ENCODE measurements at regions not wholly inside any gene's neighbourhood (a gene's known extent, or its start where the extent isn't known, plus 50 kb on each side); places are given as distances from the start of the nearest gene placed in this dataset.

DNA sequence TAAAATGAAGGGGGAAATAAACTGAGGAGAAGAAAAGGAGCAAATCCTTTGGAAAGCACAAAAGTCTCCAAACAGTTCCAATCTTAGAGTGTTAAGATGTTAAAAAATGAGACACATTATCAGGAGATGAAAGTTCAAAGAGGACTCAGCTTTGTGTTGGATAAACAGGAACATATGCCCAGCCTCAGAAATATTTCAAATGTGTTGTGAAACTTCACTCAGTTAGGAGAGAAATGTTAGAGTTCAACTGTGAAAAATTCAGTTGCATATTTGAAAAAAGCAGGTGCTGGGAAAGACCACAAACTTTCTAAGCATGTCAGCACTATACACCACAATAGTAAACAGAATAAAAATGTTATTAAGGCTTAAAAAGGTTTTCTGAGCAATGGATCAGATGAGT, 136.8 kb upstream of the PRKD1 start:
- TF ChIP-seq CEBPB (IDR thresholded peaks at IDR 0.05) = no peak
- no peak for TF ChIP-seq YY1 (IDR thresholded peaks at IDR 0.05; ENCODE audit: low read depth)
- TF ChIP-seq ZBTB7A (IDR thresholded peaks at IDR 0.05; ENCODE audit: low read depth) = no peak
- TF ChIP-seq, protein P1, sequence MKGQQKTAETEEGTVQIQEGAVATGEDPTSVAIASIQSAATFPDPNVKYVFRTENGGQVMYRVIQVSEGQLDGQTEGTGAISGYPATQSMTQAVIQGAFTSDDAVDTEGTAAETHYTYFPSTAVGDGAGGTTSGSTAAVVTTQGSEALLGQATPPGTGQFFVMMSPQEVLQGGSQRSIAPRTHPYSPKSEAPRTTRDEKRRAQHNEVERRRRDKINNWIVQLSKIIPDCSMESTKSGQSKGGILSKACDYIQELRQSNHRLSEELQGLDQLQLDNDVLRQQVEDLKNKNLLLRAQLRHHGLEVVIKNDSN (IDR thresholded peaks at IDR 0.05) = no peak
- TF ChIP-seq, protein P2, sequence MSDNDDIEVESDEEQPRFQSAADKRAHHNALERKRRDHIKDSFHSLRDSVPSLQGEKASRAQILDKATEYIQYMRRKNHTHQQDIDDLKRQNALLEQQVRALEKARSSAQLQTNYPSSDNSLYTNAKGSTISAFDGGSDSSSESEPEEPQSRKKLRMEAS (IDR thresholded peaks at IDR 0.05) = no peak
- TF ChIP-seq, protein P3, sequence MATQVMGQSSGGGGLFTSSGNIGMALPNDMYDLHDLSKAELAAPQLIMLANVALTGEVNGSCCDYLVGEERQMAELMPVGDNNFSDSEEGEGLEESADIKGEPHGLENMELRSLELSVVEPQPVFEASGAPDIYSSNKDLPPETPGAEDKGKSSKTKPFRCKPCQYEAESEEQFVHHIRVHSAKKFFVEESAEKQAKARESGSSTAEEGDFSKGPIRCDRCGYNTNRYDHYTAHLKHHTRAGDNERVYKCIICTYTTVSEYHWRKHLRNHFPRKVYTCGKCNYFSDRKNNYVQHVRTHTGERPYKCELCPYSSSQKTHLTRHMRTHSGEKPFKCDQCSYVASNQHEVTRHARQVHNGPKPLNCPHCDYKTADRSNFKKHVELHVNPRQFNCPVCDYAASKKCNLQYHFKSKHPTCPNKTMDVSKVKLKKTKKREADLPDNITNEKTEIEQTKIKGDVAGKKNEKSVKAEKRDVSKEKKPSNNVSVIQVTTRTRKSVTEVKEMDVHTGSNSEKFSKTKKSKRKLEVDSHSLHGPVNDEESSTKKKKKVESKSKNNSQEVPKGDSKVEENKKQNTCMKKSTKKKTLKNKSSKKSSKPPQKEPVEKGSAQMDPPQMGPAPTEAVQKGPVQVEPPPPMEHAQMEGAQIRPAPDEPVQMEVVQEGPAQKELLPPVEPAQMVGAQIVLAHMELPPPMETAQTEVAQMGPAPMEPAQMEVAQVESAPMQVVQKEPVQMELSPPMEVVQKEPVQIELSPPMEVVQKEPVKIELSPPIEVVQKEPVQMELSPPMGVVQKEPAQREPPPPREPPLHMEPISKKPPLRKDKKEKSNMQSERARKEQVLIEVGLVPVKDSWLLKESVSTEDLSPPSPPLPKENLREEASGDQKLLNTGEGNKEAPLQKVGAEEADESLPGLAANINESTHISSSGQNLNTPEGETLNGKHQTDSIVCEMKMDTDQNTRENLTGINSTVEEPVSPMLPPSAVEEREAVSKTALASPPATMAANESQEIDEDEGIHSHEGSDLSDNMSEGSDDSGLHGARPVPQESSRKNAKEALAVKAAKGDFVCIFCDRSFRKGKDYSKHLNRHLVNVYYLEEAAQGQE (IDR thresholded peaks at IDR 0.05; ENCODE audit: low read depth) = no peak
- TF ChIP-seq RAD21 (IDR thresholded peaks at IDR 0.05; ENCODE audit: low read depth) = no peak
- TF ChIP-seq TEAD4 (IDR thresholded peaks at IDR 0.05) = no peak
- TF ChIP-seq FOXM1 (IDR thresholded peaks at IDR 0.05; ENCODE audit: borderline replicate concordance, low read depth) = no peak
- no peak for TF ChIP-seq TCF12 (IDR thresholded peaks at IDR 0.05; ENCODE audit: low read depth)
- TF ChIP-seq EGR1 (IDR thresholded peaks at IDR 0.05) = no peak
- TF ChIP-seq EP300 (IDR thresholded peaks at IDR 0.05; ENCODE audit: borderline replicate concordance) = no peak
- no peak for TF ChIP-seq CREB1 (IDR thresholded peaks at IDR 0.05; ENCODE audit: low read depth)
- no peak for TF ChIP-seq NFIC (IDR thresholded peaks at IDR 0.05)
- TF ChIP-seq TAF1 (IDR thresholded peaks at IDR 0.05; ENCODE audit: low read depth) = no peak

GRCh38 chr14:30069536-30069935, 141.9 kb upstream of the PRKD1 start:
- TF ChIP-seq ZBTB7A (IDR thresholded peaks at IDR 0.05; ENCODE audit: low read depth) = no peak
- TF ChIP-seq TEAD4 (IDR thresholded peaks at IDR 0.05) = no peak
- TF ChIP-seq, protein P1 (IDR thresholded peaks at IDR 0.05) = no peak
- TF ChIP-seq YY1 (IDR thresholded peaks at IDR 0.05; ENCODE audit: low read depth) = no peak
- TF ChIP-seq CREB1 (IDR thresholded peaks at IDR 0.05; ENCODE audit: low read depth) = no peak
- no peak for TF ChIP-seq NFIC (IDR thresholded peaks at IDR 0.05)
- TF ChIP-seq, protein P2 (IDR thresholded peaks at IDR 0.05) = no peak
- TF ChIP-seq EGR1 (IDR thresholded peaks at IDR 0.05) = no peak
- TF ChIP-seq, protein P3 (IDR thresholded peaks at IDR 0.05; ENCODE audit: low read depth) = no peak
- no peak for TF ChIP-seq CEBPB (IDR thresholded peaks at IDR 0.05)
- TF ChIP-seq FOXM1 (IDR thresholded peaks at IDR 0.05; ENCODE audit: borderline replicate concordance, low read depth) = no peak
- TF ChIP-seq EP300 (IDR thresholded peaks at IDR 0.05; ENCODE audit: borderline replicate concordance) = no peak
- TF ChIP-seq TAF1 (IDR thresholded peaks at IDR 0.05; ENCODE audit: low read depth) = no peak
- TF ChIP-seq RAD21 (IDR thresholded peaks at IDR 0.05; ENCODE audit: low read depth) = no peak
- no peak for TF ChIP-seq TCF12 (IDR thresholded peaks at IDR 0.05; ENCODE audit: low read depth)

DNA sequence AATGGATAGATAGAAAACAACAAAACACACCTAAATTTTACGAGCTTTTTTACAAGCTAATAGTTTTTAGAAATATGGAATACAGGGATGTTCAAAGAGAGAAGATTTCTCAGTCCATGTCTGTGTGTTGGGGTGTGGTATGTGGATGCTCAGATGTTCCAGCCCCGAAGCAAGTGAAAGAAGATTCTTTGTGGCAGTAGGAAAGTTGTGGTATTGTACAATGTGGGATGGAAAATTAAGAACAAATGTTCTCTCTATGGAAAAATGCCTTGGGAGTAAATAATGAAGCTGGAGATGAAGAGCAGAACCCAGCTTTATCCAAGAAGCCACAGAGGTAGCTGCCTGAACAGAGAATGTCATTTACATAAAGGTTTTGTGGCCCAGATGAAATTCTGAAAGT, 150.3 kb upstream of the PRKD1 start:
- no peak for TF ChIP-seq RAD21 (IDR thresholded peaks at IDR 0.05; ENCODE audit: low read depth)
- TF ChIP-seq, protein P1 (IDR thresholded peaks at IDR 0.05) = no peak
- TF ChIP-seq ZBTB7A (IDR thresholded peaks at IDR 0.05; ENCODE audit: low read depth) = no peak
- TF ChIP-seq YY1 (IDR thresholded peaks at IDR 0.05; ENCODE audit: low read depth) = no peak
- no peak for TF ChIP-seq FOXM1 (IDR thresholded peaks at IDR 0.05; ENCODE audit: borderline replicate concordance, low read depth)
- no peak for TF ChIP-seq EP300 (IDR thresholded peaks at IDR 0.05; ENCODE audit: borderline replicate concordance)
- TF ChIP-seq NFIC (IDR thresholded peaks at IDR 0.05) = no peak
- TF ChIP-seq CREB1 (IDR thresholded peaks at IDR 0.05; ENCODE audit: low read depth) = no peak
- no peak for TF ChIP-seq TEAD4 (IDR thresholded peaks at IDR 0.05)
- no peak for TF ChIP-seq CEBPB (IDR thresholded peaks at IDR 0.05)

DNA sequence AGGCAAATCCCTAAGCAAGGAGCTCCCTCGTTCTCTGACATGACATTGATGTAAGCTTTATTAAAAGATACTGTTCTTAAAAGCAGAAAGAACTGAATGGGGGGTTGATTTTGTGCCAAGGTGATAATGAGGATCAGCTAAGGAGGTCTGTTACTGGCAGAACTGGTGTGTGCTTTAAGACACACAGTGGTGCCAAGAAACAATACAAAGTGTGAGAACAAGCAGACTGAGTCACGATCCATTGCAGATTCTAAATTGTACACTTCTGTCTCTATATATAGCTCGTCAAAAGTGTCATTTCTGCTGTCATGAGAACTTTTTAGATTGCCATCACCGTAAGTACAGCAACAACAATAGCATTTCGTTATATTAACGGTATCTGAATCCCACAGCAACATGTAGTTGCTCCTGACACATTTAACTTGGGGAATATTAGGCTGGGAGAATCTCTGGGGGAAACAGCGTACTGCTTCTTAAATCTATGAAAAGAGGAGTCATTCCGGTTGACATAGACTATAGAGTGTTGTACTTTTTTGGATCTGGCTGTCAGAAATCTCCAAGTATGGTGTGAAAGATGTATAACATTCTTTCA, 151.3 kb upstream of the PRKD1 start:
- no peak for TF ChIP-seq NFIC (IDR thresholded peaks at IDR 0.05)
- TF ChIP-seq, protein P1 (IDR thresholded peaks at IDR 0.05) = no peak
- TF ChIP-seq CREB1 (IDR thresholded peaks at IDR 0.05; ENCODE audit: low read depth) = no peak
- TF ChIP-seq, protein P2 (IDR thresholded peaks at IDR 0.05) = no peak
- no peak for TF ChIP-seq TCF12 (IDR thresholded peaks at IDR 0.05; ENCODE audit: low read depth)
- TF ChIP-seq ZBTB7A (IDR thresholded peaks at IDR 0.05; ENCODE audit: low read depth) = no peak
- no peak for TF ChIP-seq RAD21 (IDR thresholded peaks at IDR 0.05; ENCODE audit: low read depth)
- no peak for TF ChIP-seq EP300 (IDR thresholded peaks at IDR 0.05; ENCODE audit: borderline replicate concordance)
- TF ChIP-seq FOXM1 (IDR thresholded peaks at IDR 0.05; ENCODE audit: borderline replicate concordance, low read depth) = no peak
- TF ChIP-seq, protein P3 (IDR thresholded peaks at IDR 0.05; ENCODE audit: low read depth) = no peak
- no peak for TF ChIP-seq EGR1 (IDR thresholded peaks at IDR 0.05)
- TF ChIP-seq CEBPB (IDR thresholded peaks at IDR 0.05) = no peak
- TF ChIP-seq YY1 (IDR thresholded peaks at IDR 0.05; ENCODE audit: low read depth) = no peak
